Renal cortex interstitium (tissue), 11 donors: ENCODE measurements at regions not wholly inside any gene's neighbourhood (a gene's known extent, or its start where the extent isn't known, plus 50 kb on each side); places are given as distances from the start of the nearest gene placed in this dataset.
"Not testable (repeated sequence)": the region's sequence is repeated elsewhere in the genome, so short reads cannot be mapped to it uniquely, and the experiment has no call there.

Source experiments
- DNase-seq, 11 donors: peaks; one replicate each; pipeline ENCODE4 v3.0.0-alpha.2; 2013; ENCODE audit warnings: low read depth in 9 of 11, low spot score in 4 of 11; ENCODE audit errors: extremely low read depth in 1 of 11

DNA sequence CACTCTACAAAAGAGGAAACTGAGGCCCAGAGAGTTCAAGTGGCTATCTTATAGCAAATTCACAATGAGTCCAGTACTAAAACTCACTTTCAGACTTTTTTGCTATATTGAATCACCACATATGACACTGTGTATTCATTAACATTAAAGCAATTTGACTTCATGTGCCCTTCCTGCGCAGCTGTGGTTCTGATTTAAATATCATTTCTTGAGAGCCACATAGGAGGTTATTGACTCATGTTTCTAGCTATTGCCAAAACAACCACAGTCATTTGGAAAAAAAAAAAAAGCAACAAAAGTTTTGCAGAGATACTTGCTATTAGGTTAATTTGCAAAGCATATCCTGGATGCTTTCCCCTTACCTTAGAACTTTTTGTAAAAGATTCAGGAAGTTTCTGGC lies 341.2 kb downstream of the PIK3C3 start:
- DNase-seq: no peak

DNA sequence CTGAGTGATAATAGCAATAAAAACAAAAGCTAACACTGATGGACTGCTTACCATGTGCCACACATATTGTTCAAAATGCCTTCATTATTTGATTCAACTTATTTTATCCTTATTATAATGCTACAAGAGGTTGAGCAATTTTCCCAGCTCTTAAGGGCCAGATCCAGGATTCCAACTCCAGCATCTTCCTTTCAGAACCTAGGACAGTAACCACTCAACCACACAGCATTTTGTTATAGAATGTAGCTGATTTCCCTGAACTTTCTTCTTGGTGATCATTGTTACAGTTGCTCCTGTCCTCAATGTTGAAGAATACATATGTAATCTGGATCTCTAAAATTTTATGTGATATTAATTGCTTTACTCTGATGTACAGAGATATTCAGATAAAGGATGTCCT lies 341.7 kb downstream of the PIK3C3 start:
- no peak for DNase-seq

DNA sequence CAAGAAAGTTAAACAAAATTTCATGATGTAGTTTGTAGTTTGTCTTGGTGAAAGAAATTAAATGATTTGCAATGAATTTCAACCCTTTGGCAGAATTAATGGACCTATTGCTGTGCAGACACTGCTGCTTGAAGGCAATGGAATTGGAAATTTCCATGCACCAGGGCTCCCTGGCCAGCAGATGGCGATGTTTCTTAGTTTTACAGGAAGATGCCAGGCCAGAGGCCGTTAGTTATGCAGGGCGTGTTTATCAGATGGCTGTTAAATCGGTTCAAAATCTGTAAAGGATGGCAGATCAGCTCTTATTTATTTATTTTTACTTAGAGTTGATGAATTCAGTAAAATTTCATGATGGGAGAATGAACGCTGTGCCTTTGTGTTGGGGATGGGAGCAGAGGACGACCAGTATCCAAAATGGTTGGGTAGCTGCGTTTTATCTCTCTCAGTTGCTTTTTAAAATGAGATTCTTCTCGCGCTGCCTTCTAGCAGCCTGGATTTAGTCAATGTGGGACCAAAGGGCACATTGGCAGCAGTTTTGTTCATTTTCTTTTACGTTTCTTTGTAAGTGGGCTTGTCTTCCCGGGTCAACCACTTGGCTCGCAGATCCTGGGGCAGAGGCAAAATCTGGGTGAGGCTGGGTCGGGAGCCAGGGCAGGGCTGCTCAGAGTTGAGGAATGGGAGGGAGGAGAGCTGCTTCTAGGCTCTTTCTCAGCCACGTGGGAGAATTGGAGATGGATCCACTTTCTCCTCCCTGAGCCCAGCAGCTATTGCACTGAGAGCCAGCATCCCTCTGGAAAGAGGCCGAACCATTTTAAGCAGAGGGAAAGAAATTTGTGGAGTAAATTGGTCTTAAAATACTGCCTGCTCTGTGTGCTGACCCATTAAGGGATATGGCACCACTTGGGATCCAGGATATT lies 344.0 kb downstream of the PIK3C3 start:
- DNase-seq: peak; percentile 55 to 79 (median 73)

DNA sequence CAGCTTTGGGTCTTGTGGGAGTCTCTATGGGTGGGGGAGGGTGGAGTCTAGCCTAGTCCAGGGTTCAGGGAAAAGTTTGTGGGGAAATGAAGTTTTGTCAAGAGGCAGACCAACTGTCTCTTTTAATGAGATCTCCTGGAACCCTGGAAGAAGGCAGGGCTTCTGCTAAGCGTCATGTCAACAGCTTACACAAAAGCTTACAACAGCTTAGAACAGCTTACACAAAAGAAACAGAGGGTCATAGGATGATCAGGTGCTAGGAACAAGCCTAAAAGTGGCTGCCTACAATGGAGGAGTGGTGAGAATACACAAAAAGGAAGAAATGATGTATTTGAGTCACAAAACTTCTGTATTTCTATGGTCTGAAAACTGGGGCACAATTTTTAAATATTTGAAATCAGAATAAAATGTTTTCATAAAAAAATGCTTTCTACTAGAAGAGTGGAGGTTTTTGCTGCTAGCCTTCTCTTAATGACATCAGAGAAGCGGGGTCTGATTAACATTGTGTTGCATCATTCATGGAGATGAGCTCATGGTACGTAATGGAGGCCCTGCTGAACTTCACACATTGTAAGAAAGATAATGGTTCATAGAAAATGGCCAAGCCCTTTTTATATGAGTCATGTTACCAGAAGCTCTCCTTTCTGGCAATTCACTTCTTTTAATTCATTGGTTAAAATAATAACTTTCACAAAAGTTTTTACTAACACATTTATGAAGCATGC lies 351.0 kb downstream of the PIK3C3 start:
- no peak for DNase-seq

- no peak for DNase-seq
Measured at GRCh38 chr18:42306594-42306980, 351.6 kb downstream of the PIK3C3 start.

DNA sequence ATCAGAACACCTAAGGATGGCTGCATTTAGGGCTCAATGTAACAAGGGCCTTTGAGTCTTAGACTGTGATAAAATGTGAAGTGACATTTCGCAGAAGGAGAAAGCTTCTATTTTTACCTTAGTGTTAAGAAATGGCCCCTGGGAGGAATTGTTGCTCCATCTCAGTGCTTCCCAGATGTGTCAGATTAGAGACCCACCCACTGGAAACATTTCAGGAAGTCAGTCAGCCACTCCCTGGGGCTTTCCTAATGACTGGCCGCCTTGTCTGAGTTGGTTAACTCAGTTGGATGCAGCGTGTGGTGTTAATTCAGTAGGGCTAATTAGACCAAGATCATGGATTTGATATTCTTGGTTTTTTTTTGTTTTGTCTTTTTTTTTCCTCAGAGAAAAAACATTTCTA lies 355.9 kb downstream of the PIK3C3 start:
- no peak for DNase-seq

DNA sequence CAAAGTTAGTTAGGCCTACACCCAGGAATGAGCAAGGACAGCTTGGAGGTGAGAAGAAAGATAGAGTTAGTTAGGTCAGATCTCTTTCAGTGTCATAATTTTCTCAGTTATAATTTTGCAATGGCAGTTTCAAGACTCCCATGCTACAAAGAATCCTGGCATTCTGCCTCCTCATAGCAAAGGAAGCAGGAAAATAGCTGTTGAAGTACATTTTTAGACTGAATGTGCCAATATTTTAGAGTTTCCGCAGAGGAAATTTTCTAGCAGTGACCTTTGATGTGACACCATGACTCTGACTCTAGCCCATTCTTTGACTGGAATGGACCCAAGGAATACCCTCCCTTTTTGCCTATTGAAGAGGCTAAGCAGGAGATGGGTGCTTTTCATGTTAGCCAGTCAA lies 371.7 kb downstream of the PIK3C3 start:
- DNase-seq: no peak

DNA sequence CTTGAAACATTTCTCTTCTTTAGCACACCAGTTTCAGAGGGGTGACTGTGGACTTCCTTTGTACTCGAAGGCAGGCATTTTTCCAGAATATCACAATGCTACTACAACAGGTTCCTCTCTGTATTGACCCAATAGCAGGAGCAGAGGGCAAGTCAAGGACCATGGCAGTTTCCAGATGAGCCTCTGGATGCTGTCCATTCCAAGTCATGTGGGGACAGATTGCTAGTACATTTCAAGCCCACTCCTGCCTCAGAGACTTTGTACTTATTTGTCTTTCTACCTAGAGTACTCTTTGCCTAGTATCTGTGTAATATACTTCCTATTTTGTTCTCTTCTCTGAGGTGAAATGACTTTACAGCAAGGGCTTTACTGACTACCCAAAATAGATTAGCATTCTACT lies 373.9 kb downstream of the PIK3C3 start:
- no peak for DNase-seq

GRCh38 chr18:42330296-42330695 lies 375.3 kb downstream of the PIK3C3 start:
- no peak for DNase-seq

DNA sequence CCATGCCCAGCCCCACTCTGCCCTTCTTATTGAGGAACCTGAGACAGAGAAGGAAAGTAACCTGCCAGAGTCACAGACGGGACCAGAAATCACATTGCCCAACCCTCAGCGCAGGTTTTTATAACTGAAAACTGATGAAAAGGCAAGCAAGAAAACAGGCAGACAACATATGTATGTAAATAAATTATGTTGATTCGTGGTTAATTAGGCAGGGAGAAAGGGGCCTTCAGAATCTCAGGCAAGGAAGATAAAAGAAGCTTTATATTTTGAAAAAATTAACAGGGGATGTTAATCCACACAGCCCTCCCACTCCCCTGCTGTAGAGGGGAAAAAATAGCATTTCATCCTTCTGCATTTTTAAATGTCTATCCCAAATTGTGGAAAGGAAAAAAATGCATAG lies 378.5 kb downstream of the PIK3C3 start:
- no peak for DNase-seq

GRCh38 chr18:42334931-42335330 lies 379.9 kb downstream of the PIK3C3 start:
- no peak for DNase-seq

DNA sequence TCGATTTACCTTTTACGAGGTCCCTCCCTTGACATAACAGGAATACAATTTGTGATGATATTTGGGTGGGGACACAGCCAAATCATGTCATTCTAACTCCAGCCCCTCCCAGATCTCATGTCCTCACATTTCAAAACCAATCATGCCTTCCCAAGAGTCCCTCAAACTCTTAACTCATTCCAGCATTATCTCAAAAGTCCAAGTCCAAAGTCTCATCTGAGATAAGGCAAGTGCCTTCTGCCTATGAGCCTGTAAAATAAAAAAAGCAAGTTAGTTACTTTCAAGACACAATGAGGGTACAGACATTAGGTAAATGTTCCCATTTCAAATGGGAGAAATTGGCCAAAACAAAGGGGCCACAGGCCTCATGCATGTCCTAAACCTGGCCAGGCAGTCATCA lies 381.1 kb downstream of the PIK3C3 start:
- no peak for DNase-seq

DNA sequence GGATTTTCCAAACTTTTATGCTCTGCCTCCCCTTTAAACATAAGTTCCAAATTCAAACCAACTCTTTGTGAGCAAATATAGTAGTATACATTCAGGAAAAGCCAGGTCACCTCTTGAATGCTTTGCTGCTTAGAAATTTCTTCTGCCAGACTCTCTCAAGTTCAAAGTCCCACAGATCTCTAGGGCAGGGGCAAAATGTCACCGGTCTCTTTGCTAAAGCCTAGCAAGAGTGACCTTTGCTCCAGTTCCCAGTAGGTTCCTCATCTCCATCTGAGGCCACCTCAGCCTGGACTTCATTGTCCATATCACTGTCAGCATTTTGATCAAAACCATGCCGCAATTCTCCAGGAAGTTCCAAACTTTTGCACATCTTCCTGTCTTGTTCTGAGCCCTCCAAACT lies 382.3 kb downstream of the PIK3C3 start:
- not testable (repeated sequence) for DNase-seq

GRCh38 chr18:42338683-42339082 lies 383.6 kb downstream of the PIK3C3 start:
- DNase-seq: peak in 9 of 11 donors; percentile 4 to 49 (median 27)

DNA sequence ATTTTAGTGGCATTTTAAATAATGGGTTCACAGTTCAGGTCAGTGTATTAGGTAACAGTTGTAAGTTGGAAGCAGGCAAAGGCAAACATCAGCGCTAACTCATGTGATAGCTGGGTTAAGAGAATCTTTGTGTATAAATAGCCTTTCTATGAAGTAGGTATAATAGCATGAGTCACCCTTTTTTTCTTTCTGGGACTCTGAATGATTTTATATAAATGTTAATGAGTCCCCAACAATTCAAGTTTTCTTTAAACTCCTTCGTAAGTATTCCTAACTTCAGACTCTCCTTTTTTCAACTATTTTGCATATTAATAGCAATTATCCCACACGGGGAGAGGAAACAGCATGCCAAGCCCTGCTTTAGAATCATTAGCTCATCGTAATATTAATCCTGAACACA lies 384.3 kb downstream of the PIK3C3 start:
- no peak for DNase-seq

GRCh38 chr18:42340423-42341009 lies 385.5 kb downstream of the PIK3C3 start:
- DNase-seq: no peak

GRCh38 chr18:42341423-42341822 lies 386.4 kb downstream of the PIK3C3 start:
- no peak for DNase-seq

DNA sequence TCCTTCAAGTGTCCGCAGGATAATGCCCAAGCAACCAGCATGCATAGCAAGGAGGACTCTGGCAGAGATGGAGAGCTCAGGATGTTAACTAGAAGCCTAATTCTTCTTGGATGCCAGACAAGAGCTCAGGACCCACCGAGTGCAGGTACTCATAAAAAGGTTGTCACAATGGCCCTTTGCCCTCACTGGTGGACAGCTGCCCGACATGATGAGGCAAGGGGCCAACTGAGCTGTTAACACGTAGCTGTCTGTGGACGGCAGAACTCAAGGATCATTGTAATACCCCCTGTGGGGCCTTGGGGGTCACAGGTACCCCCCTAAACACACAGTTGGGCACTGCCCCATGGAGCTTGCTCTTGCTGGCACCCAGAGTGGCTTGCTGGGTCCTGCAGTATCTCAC lies 393.7 kb downstream of the PIK3C3 start:
- DNase-seq: no peak

DNA sequence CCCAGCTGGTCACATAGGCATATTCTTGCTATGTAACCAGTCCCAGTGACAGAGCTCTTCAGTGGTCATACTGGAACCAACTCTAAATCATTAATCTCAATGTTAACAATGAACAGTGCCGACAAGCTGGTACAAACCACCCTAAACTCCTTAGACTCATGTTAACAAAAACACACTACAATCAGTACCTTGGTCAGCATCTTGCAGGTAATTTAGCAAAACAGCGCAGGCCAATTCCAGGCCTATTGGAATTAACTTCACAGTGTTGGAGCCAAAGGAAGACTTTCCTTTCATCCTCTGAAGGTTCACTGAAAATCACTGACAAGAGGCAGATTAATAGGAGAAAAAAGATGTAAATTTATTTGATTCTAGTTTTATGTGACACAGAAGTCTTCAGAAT lies 396.4 kb downstream of the PIK3C3 start:
- DNase-seq: peak in 4 of 11 donors; percentile 5 to 20 (median 14)

GRCh38 chr18:42360716-42361115 lies 405.7 kb downstream of the PIK3C3 start:
- no peak for DNase-seq
